HG02981 (cell line): ENCODE measurements at regions not wholly inside any gene's neighbourhood (a gene's known extent, or its start where the extent isn't known, plus 50 kb on each side); places are given as distances from the start of the nearest gene placed in this dataset.
"Not testable (repeated sequence)": the region's sequence is repeated elsewhere in the genome, so short reads cannot be mapped to it uniquely, and the experiment has no call there.

Source experiments
- ATAC-seq: cut with Tn5 transposase; IDR thresholded peaks from one replicate; pipeline ENCODE4 v1.9.1; 2021; ENCODE audit warnings: mild to moderate bottlenecking, moderate library complexity; ENCODE audit not compliant: unreplicated experiment

- ATAC-seq = no peak
Measured at GRCh38 chr7:24392774-24393173, 108.8 kb downstream of the NPY start.

DNA sequence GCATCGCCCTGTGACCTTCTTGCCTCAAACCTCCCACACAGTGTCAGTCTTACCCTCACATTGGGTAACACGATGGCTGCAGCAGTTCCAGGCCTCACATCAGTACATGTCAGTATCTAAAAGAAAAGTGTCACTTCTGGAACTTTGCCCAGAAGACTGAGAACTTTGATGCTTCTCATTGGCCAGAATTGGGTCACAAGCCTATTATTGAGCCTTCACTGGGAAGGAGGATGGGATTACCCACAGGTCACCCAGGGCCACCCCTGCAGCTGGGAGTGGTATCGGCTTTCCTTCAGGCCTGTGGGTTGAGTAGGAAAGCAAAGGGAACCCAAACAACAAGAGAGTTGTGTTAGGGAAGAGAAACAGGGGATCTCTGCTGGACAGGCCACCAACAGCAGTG is 111.5 kb downstream of the NPY start:
- no peak for ATAC-seq

GRCh38 chr7:24396387-24396786 is 112.4 kb downstream of the NPY start:
- not testable (repeated sequence) for ATAC-seq

GRCh38 chr7:24401628-24402593 is 117.9 kb downstream of the NPY start:
- peak; percentile 61 for ATAC-seq

DNA sequence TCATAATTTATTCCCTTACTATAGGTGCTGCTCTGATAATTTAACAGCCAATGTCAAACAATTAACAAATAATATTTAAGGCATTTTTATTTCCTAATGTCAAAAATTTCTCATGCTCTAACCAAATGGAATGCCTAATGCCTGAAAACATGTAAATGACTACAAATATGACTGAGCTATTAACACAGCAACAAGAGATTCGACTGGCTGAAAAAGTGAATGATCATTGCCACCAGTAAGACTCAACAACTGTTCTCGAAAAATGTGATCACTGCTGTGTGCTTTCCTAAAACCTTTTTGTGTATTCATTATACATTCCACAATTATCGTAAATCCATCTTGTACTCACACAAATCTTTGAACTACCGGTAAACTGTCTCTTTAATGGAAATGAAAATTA is 118.7 kb downstream of the NPY start:
- no peak for ATAC-seq

DNA sequence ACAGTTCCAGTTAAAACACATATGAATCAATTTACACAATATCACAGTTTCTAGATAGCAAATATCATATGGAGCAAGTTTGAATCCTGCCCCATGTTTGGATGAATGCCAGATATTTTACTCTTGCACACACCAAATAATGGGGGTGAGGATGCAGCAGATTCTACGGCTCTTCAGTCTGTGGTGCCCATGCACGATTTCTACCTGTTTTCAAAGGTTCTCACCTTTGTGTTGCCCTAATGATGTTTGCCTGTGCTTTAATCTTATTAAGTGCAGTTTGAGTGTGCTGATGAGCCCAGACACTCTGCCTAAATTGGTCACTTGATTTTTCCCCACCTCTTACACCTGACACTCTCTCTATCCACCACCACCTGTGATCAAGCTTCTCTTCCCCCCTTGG is 119.6 kb downstream of the NPY start:
- ATAC-seq = no peak

GRCh38 chr7:24404315-24404714 is 120.3 kb downstream of the NPY start:
- no peak for ATAC-seq

DNA sequence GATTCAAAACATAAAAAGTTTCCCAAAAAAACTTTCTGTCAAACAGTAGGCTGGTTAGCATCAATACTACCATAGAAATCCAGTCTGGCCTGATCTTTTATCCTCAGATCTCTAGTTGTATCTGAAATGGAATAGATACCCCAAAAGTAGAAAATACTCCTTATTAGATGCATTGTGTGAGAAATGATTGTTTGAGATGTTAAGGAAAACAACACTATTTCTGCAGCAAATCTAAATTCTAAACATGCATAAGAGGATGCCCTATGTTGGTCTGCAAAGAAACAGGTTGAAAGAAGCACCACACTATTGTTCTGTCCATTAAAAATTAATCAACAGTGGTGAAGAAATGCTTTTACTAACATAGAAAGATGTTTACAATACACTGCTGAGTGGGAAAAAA is 121.0 kb downstream of the NPY start:
- ATAC-seq = no peak

DNA sequence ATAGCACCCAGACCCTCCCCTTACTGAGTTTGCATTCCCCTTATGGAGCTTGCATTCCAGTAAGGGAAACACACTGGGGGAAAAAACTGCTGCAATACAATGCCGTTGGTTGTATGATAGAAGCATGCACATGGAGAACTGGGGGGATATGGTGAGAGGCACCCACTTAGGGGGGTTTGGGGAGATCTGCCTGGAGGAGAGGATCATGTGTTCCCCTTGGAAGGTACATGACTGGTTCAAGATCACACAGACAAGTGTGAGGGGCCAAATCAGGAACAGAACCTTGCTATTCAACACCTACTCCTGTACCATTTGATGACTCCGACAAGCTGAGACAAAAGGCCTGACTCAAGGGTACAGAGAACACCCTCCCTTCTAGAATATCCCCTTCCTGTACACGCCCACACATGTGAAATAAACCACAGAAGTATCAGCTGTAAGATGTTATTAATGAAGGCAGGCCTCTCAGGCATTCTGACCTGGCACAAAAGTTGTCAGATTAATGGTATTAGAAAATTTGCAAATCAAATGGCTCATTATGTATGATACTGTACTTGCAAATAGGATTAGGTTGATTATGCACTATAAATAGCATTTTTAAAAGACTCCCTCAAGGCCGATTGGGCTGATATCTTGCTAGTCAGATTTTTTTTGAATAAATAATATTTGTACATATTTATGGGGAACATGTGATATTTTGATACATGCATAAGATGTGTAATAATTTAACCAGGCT is 122.2 kb downstream of the NPY start:
- ATAC-seq = peak; percentile 47

DNA sequence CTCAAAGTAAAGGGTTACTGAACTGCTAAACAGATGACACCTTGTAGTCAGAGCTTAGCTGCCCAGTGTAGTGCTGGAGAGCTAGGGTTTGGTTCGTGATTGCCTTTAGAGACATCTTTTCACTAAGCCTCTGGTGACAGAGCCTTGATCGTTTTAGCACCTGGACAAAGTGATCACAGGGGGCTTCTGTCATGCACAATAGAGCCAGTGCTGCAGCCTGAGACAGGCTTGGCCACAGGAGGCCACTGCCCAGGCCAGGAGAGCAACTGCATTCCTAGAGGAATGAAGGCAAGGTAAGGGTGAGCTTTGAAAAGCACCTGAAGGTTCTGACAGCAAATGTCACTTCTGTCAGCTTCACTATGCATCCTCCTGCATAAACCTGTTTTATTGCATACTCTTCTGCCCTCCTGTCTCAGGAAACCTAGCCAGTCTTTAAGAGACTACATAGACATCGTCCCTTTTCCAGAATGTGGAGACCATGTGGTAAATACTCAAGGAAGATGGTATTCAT is 122.9 kb downstream of the NPY start:
- ATAC-seq = no peak

- no peak for ATAC-seq
Measured at GRCh38 chr7:24407965-24408364, 124.0 kb downstream of the NPY start.

GRCh38 chr7:24408798-24409430 is 124.9 kb downstream of the NPY start:
- ATAC-seq = no peak

DNA sequence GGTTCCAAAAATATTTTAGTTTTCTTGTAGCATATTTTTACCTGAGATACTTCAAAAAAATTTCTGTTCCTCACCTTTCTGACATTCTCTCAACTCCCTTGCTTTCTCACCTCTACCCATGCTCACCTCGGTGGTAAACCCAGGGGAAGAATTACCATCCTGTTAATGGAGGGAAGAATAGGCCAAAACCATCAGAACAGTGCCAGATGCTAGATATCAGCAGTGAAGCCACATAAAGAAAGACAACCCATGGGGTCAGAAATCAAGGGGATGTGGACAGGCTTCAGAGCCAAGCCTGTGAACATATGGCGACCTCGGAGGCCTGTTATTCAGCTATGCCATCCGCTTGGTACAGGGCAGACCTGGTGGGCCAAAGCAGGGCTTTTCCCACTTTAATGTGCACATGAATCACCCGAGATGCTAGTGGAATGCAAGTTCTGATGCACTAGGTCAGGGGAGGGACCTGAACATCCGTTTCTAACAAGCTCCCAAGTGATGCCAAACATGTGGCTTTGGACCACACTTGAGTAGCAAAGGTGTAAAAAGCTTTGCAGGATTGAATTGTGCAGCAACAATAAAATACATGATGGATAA is 125.5 kb downstream of the NPY start:
- no peak for ATAC-seq

- ATAC-seq = no peak
Measured at GRCh38 chr7:24411226-24411625, 127.2 kb downstream of the NPY start.

- no peak for ATAC-seq
Measured at GRCh38 chr7:24417526-24418120, 133.6 kb downstream of the NPY start.

GRCh38 chr7:24419077-24419476 is 135.1 kb downstream of the NPY start:
- no peak for ATAC-seq

GRCh38 chr7:24419511-24419910 is 135.5 kb downstream of the NPY start:
- ATAC-seq = no peak

GRCh38 chr7:24422441-24423010 is 138.5 kb downstream of the NPY start:
- ATAC-seq = no peak

GRCh38 chr7:24425664-24426063 is 141.7 kb downstream of the NPY start:
- no peak for ATAC-seq

DNA sequence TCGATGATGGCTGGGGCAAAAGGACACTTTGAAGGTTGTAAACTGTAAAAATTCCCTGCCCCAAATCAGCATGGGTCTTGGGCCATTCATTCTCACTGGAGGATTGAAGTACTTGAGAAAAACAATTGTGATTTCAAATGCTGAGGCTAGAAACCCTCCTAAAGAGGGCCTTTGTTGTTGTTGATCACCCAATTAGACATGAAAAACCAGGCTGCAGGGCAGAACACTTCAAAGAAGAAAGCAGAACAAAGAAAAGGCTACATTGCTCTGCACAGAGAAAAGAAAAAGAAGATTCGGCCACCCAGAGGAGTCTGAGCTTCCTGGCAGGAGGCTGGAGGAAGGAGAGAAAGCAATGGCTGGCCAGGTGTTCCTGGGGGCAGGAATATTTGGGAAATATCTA is 143.1 kb downstream of the NPY start:
- ATAC-seq = no peak
